SJCRH30 (cell line): ENCODE measurements at regions not wholly inside any gene's neighbourhood (a gene's known extent, or its start where the extent isn't known, plus 50 kb on each side); places are given as distances from the start of the nearest gene placed in this dataset.

Experiments used
- DNase-seq, 2 experiments: peaks; one replicate each; pipeline ENCODE4 v3.0.0-alpha.2; 2015 to 2020
- H3K27ac ChIP-seq: fragments of 250-450 bp; sonication (Bioruptor Pico); 2 replicates; pipeline ENCODE4 v1.5.1; 2020; ENCODE audit warnings: mild to moderate bottlenecking, moderate library complexity
- H3K27me3 ChIP-seq: fragments of 250-450 bp; sonication (Bioruptor Pico); 2 replicates; pipeline ENCODE4 v1.5.1; 2020; ENCODE audit warnings: mild to moderate bottlenecking, moderate library complexity
- H3K36me3 ChIP-seq: fragments of 250-450 bp; sonication (Bioruptor Pico); 2 replicates; pipeline ENCODE4 v1.5.1; 2020; ENCODE audit warnings: mild to moderate bottlenecking, moderate library complexity
- H3K4me1 ChIP-seq: fragments of 250-450 bp; sonication (Bioruptor Pico); 2 replicates; pipeline ENCODE4 v1.5.1; 2020; ENCODE audit warnings: mild to moderate bottlenecking, moderate library complexity
- H3K4me3 ChIP-seq: fragments of 250-450 bp; sonication (Bioruptor Pico); 2 replicates; pipeline ENCODE4 v1.5.1; 2020; ENCODE audit warnings: mild to moderate bottlenecking, moderate library complexity
- H3K9me3 ChIP-seq: fragments of 250-450 bp; sonication (Bioruptor Pico); replicated peaks from 2 replicates; pipeline ENCODE4 v1.5.1; 2020; ENCODE audit warnings: mild to moderate bottlenecking, moderate library complexity

GRCh38 chr7:155222573-155222972, 75.1 kb upstream of the INSIG1 start:
- H3K4me3 ChIP-seq, result no peak overlapping the region
- DNase-seq, result no peak
- H3K27me3 ChIP-seq, result peaks cover 4% of the 10 kb centered on the region; the same call in 1 of the 2 replicates
- H3K27ac ChIP-seq, result no peak overlapping the region
- peaks cover 12% of the 10 kb centered on the region; the same call in 1 of the 2 replicates for H3K4me1 ChIP-seq
- no peaks in the 10 kb centered on the region for H3K36me3 ChIP-seq
- H3K9me3 ChIP-seq, result no peaks in the 10 kb centered on the region

GRCh38 chr7:155223021-155223420, 74.7 kb upstream of the INSIG1 start:
- Histone ChIP-seq H3K36me3 (no peaks in the 10 kb centered on the region), H3K27ac (no peak overlapping the region), H3K27me3 (peaks cover 4% of the 10 kb centered on the region; the same call in 1 of the 2 replicates), H3K9me3 (no peaks in the 10 kb centered on the region), H3K4me3 (no peak overlapping the region), H3K4me1 (peaks cover 12% of the 10 kb centered on the region)
- no peak for DNase-seq

GRCh38 chr7:155223503-155223902, 74.2 kb upstream of the INSIG1 start:
- peaks cover 4% of the 10 kb centered on the region; the same call in 1 of the 2 replicates for H3K27me3 ChIP-seq
- H3K4me1 ChIP-seq, result peaks cover 13% of the 10 kb centered on the region
- no peak overlapping the region for H3K27ac ChIP-seq
- H3K36me3 ChIP-seq, result no peaks in the 10 kb centered on the region
- DNase-seq, result no peak
- no peaks in the 10 kb centered on the region for H3K9me3 ChIP-seq
- no peak overlapping the region for H3K4me3 ChIP-seq

- H3K4me1 ChIP-seq, result peaks cover 21% of the 10 kb centered on the region
- H3K36me3 ChIP-seq, result no peaks in the 10 kb centered on the region
- H3K27ac ChIP-seq, result no peak overlapping the region
- peaks cover 4% of the 10 kb centered on the region; the same call in 1 of the 2 replicates for H3K27me3 ChIP-seq
- no peak overlapping the region for H3K4me3 ChIP-seq
- H3K9me3 ChIP-seq, result no peaks in the 10 kb centered on the region
- DNase-seq, result no peak
Observed at GRCh38 chr7:155224116-155224811, 73.4 kb upstream of the INSIG1 start.

GRCh38 chr7:155225095-155225494, 72.6 kb upstream of the INSIG1 start:
- H3K27ac ChIP-seq, result no peak overlapping the region
- H3K27me3 ChIP-seq, result peaks cover 4% of the 10 kb centered on the region; the same call in 1 of the 2 replicates
- H3K36me3 ChIP-seq, result no peaks in the 10 kb centered on the region
- no peak overlapping the region for H3K4me3 ChIP-seq
- peaks cover 29% of the 10 kb centered on the region for H3K4me1 ChIP-seq
- no peak for DNase-seq
- H3K9me3 ChIP-seq, result no peaks in the 10 kb centered on the region

GRCh38 chr7:155225516-155225915, 72.2 kb upstream of the INSIG1 start:
- no peak for DNase-seq
- Histone ChIP-seq H3K4me3 (no peak overlapping the region), H3K27ac (no peak overlapping the region), H3K36me3 (no peaks in the 10 kb centered on the region), H3K9me3 (no peaks in the 10 kb centered on the region), H3K27me3 (peaks cover 4% of the 10 kb centered on the region; the same call in 1 of the 2 replicates), H3K4me1 (peaks cover 30% of the 10 kb centered on the region)

GRCh38 chr7:155226261-155227003, 71.2 kb upstream of the INSIG1 start:
- H3K36me3 ChIP-seq, result no peaks in the 10 kb centered on the region
- H3K4me3 ChIP-seq, result no peak overlapping the region
- no peaks in the 10 kb centered on the region for H3K9me3 ChIP-seq
- no peak overlapping the region for H3K27ac ChIP-seq
- peaks cover 4% of the 10 kb centered on the region; the same call in 1 of the 2 replicates for H3K27me3 ChIP-seq
- DNase-seq, result no peak
- peaks cover 37% of the 10 kb centered on the region for H3K4me1 ChIP-seq

- no peaks in the 10 kb centered on the region for H3K9me3 ChIP-seq
- no peaks in the 10 kb centered on the region for H3K36me3 ChIP-seq
- H3K4me3 ChIP-seq, result no peak overlapping the region
- DNase-seq, result no peak
- peaks cover 4% of the 10 kb centered on the region; the same call in 1 of the 2 replicates for H3K27me3 ChIP-seq
- no peak overlapping the region for H3K27ac ChIP-seq
- H3K4me1 ChIP-seq, result peaks cover 39% of the 10 kb centered on the region
Observed at GRCh38 chr7:155227004-155227787, 70.5 kb upstream of the INSIG1 start.

GRCh38 chr7:155227788-155228458, 69.8 kb upstream of the INSIG1 start:
- Histone ChIP-seq H3K36me3 (no peaks in the 10 kb centered on the region), H3K27ac (peak overlapping the region; percentile 79), H3K9me3 (no peaks in the 10 kb centered on the region), H3K4me3 (no peak overlapping the region), H3K4me1 (peaks cover 39% of the 10 kb centered on the region), H3K27me3 (peaks cover 4% of the 10 kb centered on the region; the same call in 1 of the 2 replicates)
- DNase-seq, result no peak

GRCh38 chr7:155228459-155228845, 69.2 kb upstream of the INSIG1 start:
- Histone ChIP-seq H3K36me3 (no peaks in the 10 kb centered on the region), H3K27ac (peak overlapping the region; percentile 79), H3K9me3 (no peaks in the 10 kb centered on the region), H3K4me1 (peaks cover 39% of the 10 kb centered on the region), H3K4me3 (no peak overlapping the region), H3K27me3 (peaks cover 4% of the 10 kb centered on the region; the same call in 1 of the 2 replicates)
- peak; percentile 64 to 74 for DNase-seq

GRCh38 chr7:155228894-155229293, 68.8 kb upstream of the INSIG1 start:
- Histone ChIP-seq H3K36me3 (no peaks in the 10 kb centered on the region), H3K4me1 (peaks cover 37% of the 10 kb centered on the region), H3K27ac (peak overlapping the region; percentile 79), H3K4me3 (no peak overlapping the region), H3K27me3 (peaks cover 1% of the 10 kb centered on the region; the same call in 1 of the 2 replicates), H3K9me3 (no peaks in the 10 kb centered on the region)
- peak in 1 of 2 experiments; percentile 11 for DNase-seq

- H3K4me3 ChIP-seq, result peak overlapping the region; percentile 7; the same call in 1 of the 2 replicates
- DNase-seq, result no peak
- H3K36me3 ChIP-seq, result no peaks in the 10 kb centered on the region
- peak overlapping the region; percentile 79 for H3K27ac ChIP-seq
- H3K9me3 ChIP-seq, result no peaks in the 10 kb centered on the region
- no peaks in the 10 kb centered on the region for H3K27me3 ChIP-seq
- H3K4me1 ChIP-seq, result peaks cover 33% of the 10 kb centered on the region
Observed at GRCh38 chr7:155229548-155230168, 68.0 kb upstream of the INSIG1 start.

GRCh38 chr7:155230169-155230593, 67.5 kb upstream of the INSIG1 start:
- Histone ChIP-seq H3K4me3 (peak overlapping the region; percentile 7; the same call in 1 of the 2 replicates), H3K9me3 (no peaks in the 10 kb centered on the region), H3K27me3 (no peaks in the 10 kb centered on the region), H3K36me3 (no peaks in the 10 kb centered on the region), H3K27ac (peak overlapping the region; percentile 79), H3K4me1 (peaks cover 32% of the 10 kb centered on the region)
- DNase-seq, result peak; percentile 95 to 97
